Esophagus squamous epithelium (tissue), 4 donors: ENCODE measurements at regions not wholly inside any gene's neighbourhood (a gene's known extent, or its start where the extent isn't known, plus 50 kb on each side); places are given as distances from the start of the nearest gene placed in this dataset.

ENCODE experiments used
- CTCF ChIP-seq, 6 experiments: fragments of 450-650 bp in 4 of 6; fragments of 200-600 bp in 2 of 6; sonication (generic) in 2 of 6; IDR thresholded peaks; one replicate each; pipeline ENCODE4 v1.5.1; 2016 to 2019; ENCODE audit warnings: antibody characterized with exemption in 6 of 6, mild to moderate bottlenecking in 4 of 6, moderate library complexity in 4 of 6
- POLR2A ChIP-seq, 4 donors: fragments of 450-650 bp; IDR thresholded peaks; one replicate each; pipeline ENCODE4 v1.6.1; 2017; ENCODE audit warnings: antibody characterized with exemption in 4 of 4, mild to moderate bottlenecking in 4 of 4, moderate library complexity in 3 of 4

GRCh38 chr2:236815746-236816145 is 246.1 kb downstream of the ACKR3 start:
- TF ChIP-seq POLR2A (IDR thresholded peaks at IDR 0.05): no peak
- no peak for TF ChIP-seq CTCF (IDR thresholded peaks at IDR 0.05)
